PC-3 (cell line): ENCODE measurements at regions not wholly inside any gene's neighbourhood (a gene's known extent, or its start where the extent isn't known, plus 50 kb on each side); places are given as distances from the start of the nearest gene placed in this dataset.

Experiments used
- ATAC-seq: fragments of 200-7000 bp; cut with Tn5 transposase; 2 replicates; pipeline ENCODE4 v1.9.1; 2020; ENCODE audit warnings: mild to moderate bottlenecking, moderate library complexity
- BruUV-seq: library from RNA; stranded (reverse); fragments of 400-500 nt; replicated peaks from 2 replicates; lab custom pipeline; 2021; lab: Mats Ljungman, UMichigan
- CTCF ChIA-PET: fragments of 300-600 bp; sonication (Branson Sonifier 250); formaldehyde crosslinking; loops from one replicate; lab custom pipeline; 2022; ENCODE audit warnings: antibody characterized with exemption; lab: Charles Lee
- POLR2A ChIA-PET: fragments of 300-600 bp; sonication (Branson Sonifier 250); formaldehyde crosslinking; loops from one replicate; lab custom pipeline; 2022; ENCODE audit warnings: antibody characterized with exemption; ENCODE audit not compliant: unreplicated experiment; lab: Charles Lee
- DNase-seq: peaks from one replicate; pipeline ENCODE4 v3.0.0-alpha.2; 2015
- H2AFZ ChIP-seq: fragments of 300-600 bp; sonication (generic); 2 replicates; pipeline ENCODE4 v1.6.0; 2016; ENCODE audit warnings: antibody characterized with exemption, low read length
- H3F3A ChIP-seq: fragments of 300-600 bp; sonication (generic); one replicate; pipeline ENCODE4 v1.6.0; 2017; ENCODE audit warnings: antibody characterized with exemption, low read length, control low read depth, mild to moderate bottlenecking; ENCODE audit not compliant: unreplicated experiment
- H3K27ac ChIP-seq: fragments of 300-600 bp; sonication (generic); 2 replicates; pipeline ENCODE4 v1.5.1; 2016; ENCODE audit warnings: mild to moderate bottlenecking, low read length
- H3K27me3 ChIP-seq: fragments of 300-600 bp; sonication (generic); 2 replicates; pipeline ENCODE4 v1.6.1; 2016; ENCODE audit warnings: low read length, mixed read lengths
- H3K36me3 ChIP-seq: fragments of 300-600 bp; sonication (generic); 2 replicates; pipeline ENCODE4 v1.6.1; 2016; ENCODE audit warnings: low read depth, mixed run types, low read length, mixed read lengths
- H3K4me1 ChIP-seq: fragments of 300-600 bp; sonication (generic); 2 replicates; pipeline ENCODE4 v1.5.1; 2016; ENCODE audit warnings: low read length; ENCODE audit not compliant: insufficient read depth
- H3K4me2 ChIP-seq: fragments of 300-600 bp; sonication (generic); 2 replicates; pipeline ENCODE4 v1.6.0; 2016; ENCODE audit warnings: low read length
- H3K4me3 ChIP-seq: fragments of 300-600 bp; sonication (generic); 2 replicates; pipeline ENCODE4 v1.5.1; 2016; ENCODE audit warnings: mild to moderate bottlenecking, low read length, mixed read lengths
- H3K79me2 ChIP-seq: fragments of 300-600 bp; sonication (generic); 2 replicates; pipeline ENCODE4 v1.6.1; 2017; ENCODE audit warnings: low read length, mixed read lengths
- H3K9ac ChIP-seq: fragments of 300-600 bp; sonication (generic); 2 replicates; pipeline ENCODE4 v1.6.0; 2016; ENCODE audit warnings: mild to moderate bottlenecking, low read length
- H3K9me2 ChIP-seq: fragments of 300-600 bp; sonication (generic); replicated peaks from 2 replicates; pipeline ENCODE4 v1.6.1; 2016; ENCODE audit warnings: mixed run types, low read length, mixed read lengths
- H3K9me3 ChIP-seq: fragments of 300-600 bp; sonication (generic); 2 replicates; pipeline ENCODE4 v1.6.1; 2016; ENCODE audit warnings: low read length, mixed read lengths
- H4K20me1 ChIP-seq: fragments of 300-600 bp; sonication (generic); 2 replicates; pipeline ENCODE4 v1.6.1; 2016; ENCODE audit warnings: low read length, mixed read lengths
- EZH2 ChIP-seq: fragments of 300-600 bp; sonication (generic); IDR thresholded peaks from one replicate; pipeline ENCODE4 v1.6.1; 2017; ENCODE audit warnings: antibody characterized with exemption, mild to moderate bottlenecking, low read length; ENCODE audit not compliant: unreplicated experiment
- EZH2phosphoT487 ChIP-seq: fragments of 300-600 bp; sonication (generic); IDR thresholded peaks from 2 replicates; pipeline ENCODE4 v1.6.1; 2018; ENCODE audit warnings: mild to moderate bottlenecking, antibody characterized with exemption, low read length, borderline replicate concordance
- intact Hi-C: fragments of 100-400 bp; cut with micrococcal nuclease; formaldehyde crosslinking; loops from 2 replicates; pipeline ENCODE4 v1.9.0; 2023
- TF ChIP-seq, protein P1 (sequence below): fragments of 300-600 bp; sonication (generic); conservative IDR thresholded peaks from 2 replicates; pipeline ENCODE4 v1.5.1; 2017; ENCODE audit warnings: antibody characterized with exemption, low read depth, mild to moderate bottlenecking, low read length

- no peaks in the 10 kb centered on the region for H3F3A ChIP-seq
- H3K9me3 ChIP-seq, result no peaks in the 10 kb centered on the region
- H3K4me2 ChIP-seq, result no peak overlapping the region
- no peak overlapping the region for H3K27ac ChIP-seq
- CTCF ChIA-PET, result interaction anchor here (0.7 kb wide), 1 partner anchor 332 kb away, joined by 4 read pairs; no protein-coding TSS in a partner anchor
- H4K20me1 ChIP-seq, result no peaks in the 10 kb centered on the region
- POLR2A ChIA-PET, result no interaction called here
- no peaks in the 10 kb centered on the region for H3K27me3 ChIP-seq
- H3K4me1 ChIP-seq, result no peaks in the 10 kb centered on the region
- no TSS peak for BruUV-seq
- intact Hi-C loops, result loop anchor here (1.0 kb wide), 1 partner anchor 33 kb away; no protein-coding TSS in a partner anchor
- no peak overlapping the region for H3K4me3 ChIP-seq
- ATAC-seq (peak; percentile 62), DNase-seq (peak; percentile 45)
- TF ChIP-seq EZH2 (no peak), EZH2phosphoT487 (no peak)
- TF ChIP-seq, protein P1, sequence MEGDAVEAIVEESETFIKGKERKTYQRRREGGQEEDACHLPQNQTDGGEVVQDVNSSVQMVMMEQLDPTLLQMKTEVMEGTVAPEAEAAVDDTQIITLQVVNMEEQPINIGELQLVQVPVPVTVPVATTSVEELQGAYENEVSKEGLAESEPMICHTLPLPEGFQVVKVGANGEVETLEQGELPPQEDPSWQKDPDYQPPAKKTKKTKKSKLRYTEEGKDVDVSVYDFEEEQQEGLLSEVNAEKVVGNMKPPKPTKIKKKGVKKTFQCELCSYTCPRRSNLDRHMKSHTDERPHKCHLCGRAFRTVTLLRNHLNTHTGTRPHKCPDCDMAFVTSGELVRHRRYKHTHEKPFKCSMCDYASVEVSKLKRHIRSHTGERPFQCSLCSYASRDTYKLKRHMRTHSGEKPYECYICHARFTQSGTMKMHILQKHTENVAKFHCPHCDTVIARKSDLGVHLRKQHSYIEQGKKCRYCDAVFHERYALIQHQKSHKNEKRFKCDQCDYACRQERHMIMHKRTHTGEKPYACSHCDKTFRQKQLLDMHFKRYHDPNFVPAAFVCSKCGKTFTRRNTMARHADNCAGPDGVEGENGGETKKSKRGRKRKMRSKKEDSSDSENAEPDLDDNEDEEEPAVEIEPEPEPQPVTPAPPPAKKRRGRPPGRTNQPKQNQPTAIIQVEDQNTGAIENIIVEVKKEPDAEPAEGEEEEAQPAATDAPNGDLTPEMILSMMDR, result peak; percentile 72
- no peak overlapping the region for H3K9ac ChIP-seq
- no peaks in the 10 kb centered on the region for H3K9me2 ChIP-seq
- H3K79me2 ChIP-seq, result no peaks in the 10 kb centered on the region
- no peak overlapping the region for H2AFZ ChIP-seq
- no peaks in the 10 kb centered on the region for H3K36me3 ChIP-seq
These were observed 59.4 kb upstream of the MSTN start for GRCh38 chr2:190121971-190122370.

DNA sequence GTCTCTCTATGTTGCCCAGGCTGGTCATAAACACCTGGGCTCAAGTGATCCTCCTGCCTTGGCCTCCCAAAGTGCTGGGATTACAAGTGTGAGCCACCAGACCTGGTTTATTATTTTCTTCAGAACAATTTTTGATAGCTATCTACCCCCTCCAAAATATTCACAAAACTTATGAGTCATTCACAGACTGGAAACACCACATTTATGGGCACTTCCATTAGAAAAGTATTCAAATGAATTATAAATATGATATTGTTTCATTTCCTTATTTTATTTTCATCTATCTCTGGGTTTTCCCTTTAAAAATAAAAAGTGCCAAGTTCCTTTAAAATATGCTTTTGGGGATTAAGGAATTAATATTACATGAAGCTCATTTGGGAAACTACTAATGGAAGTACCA is 58.8 kb upstream of the MSTN start:
- no TSS peak for BruUV-seq
- Histone ChIP-seq H3K4me1 (no peaks in the 10 kb centered on the region), H3K9me2 (no peaks in the 10 kb centered on the region), H3K36me3 (no peaks in the 10 kb centered on the region), H3K79me2 (no peaks in the 10 kb centered on the region), H3K9me3 (no peaks in the 10 kb centered on the region), H3K4me3 (no peak overlapping the region), H3K27ac (no peak overlapping the region), H2AFZ (no peak overlapping the region), H4K20me1 (no peaks in the 10 kb centered on the region), H3K27me3 (no peaks in the 10 kb centered on the region), H3K4me2 (no peak overlapping the region), H3K9ac (no peak overlapping the region), H3F3A (no peaks in the 10 kb centered on the region)
- ATAC-seq (no peak), DNase-seq (no peak)
- intact Hi-C loops, result no loop called here
- TF ChIP-seq EZH2phosphoT487 (no peak), EZH2 (no peak)
- TF ChIP-seq, protein P1, result no peak
- CTCF ChIA-PET, result interaction anchor here (0.7 kb wide), 1 partner anchor 331 kb away, joined by 4 read pairs; no protein-coding TSS in a partner anchor
- POLR2A ChIA-PET, result no interaction called here

DNA sequence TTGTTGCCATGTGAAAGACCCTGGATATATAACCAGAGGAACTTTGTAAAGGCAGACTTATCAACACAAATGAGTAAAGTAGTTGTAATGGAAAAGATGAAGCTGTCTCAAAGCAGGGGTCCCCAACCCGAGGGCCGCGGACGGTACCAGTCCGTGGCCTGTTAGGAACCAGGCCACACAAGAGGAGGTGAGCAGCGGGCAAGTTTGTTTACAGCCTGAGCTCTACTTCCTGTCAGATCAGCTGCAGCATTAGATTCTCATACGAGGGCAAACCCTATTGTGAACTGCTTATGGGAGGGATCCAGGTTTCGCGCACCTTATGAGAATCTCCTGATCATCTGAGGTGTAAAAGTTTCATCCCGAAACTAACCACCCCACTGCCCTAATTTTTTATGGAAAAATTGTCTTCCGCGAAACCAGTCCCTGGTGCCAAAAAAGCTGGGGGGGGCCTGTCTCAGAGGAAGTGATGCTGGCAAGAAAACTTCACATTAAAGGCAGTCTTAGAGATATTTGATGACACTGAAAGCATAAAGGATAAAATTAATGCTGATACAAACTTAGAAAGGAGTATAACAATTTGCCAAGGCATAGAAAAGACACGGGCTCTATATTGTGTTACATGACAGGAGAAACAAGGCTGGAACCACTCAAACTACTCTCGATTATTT is 57.5 kb upstream of the MSTN start:
- no TSS peak for BruUV-seq

More for the DNA sequence above, 57.5 kb upstream of the MSTN start:
- Histone ChIP-seq H3K79me2 (no peaks in the 10 kb centered on the region), H3K4me3 (no peak overlapping the region), H3K27me3 (no peaks in the 10 kb centered on the region), H3K9me3 (no peaks in the 10 kb centered on the region), H3K27ac (no peak overlapping the region), H3F3A (no peaks in the 10 kb centered on the region), H3K4me2 (no peak overlapping the region), H2AFZ (no peak overlapping the region), H3K4me1 (no peaks in the 10 kb centered on the region), H3K9me2 (no peaks in the 10 kb centered on the region), H3K36me3 (no peaks in the 10 kb centered on the region), H3K9ac (no peak overlapping the region), H4K20me1 (no peaks in the 10 kb centered on the region)
- ChIA-PET CTCF (no interaction called here), POLR2A (no interaction called here)
- no peak for TF ChIP-seq EZH2phosphoT487
- TF ChIP-seq, protein P1, result no peak
- no peak for TF ChIP-seq EZH2
- ATAC-seq (no peak), DNase-seq (no peak)
- intact Hi-C loops, result no loop called here
